ENCODE measurements at regions not wholly inside any gene's neighbourhood (a gene's known extent, or its start where the extent isn't known, plus 50 kb on each side); places are given as distances from the start of the nearest gene placed in this dataset.

DNA sequence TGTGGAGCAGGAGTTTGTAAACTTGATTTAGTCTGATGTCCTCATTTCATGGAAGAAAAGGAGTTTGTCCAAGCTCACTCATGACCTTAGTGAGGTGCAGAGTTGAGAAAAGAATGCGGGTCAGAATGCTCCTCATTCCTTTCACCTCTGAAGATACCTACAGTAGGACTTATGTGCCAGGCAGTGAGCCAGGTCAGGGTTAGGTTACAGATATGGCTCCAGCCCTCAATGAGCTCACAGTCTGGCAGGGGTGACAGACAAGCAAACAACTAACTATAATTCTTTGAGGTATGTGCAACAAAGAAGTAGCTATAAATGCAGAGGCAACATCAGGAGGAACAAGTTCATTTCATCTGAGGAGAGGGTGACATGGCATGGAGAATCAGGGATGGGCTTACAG is 102.5 kb downstream of the SPATA31D1 start:
- Histone ChIP-seq H3K36me3 (ENCODE audit: insufficient read depth, low read length) (no peaks in the 10 kb centered on the region), H3K27me3 (ENCODE audit: insufficient read depth, low read length) (no peaks in the 10 kb centered on the region), H3K4me3 (ENCODE audit: low read length) (no peak overlapping the region), H3K9me3 (ENCODE audit: insufficient read depth, low read depth, low read length) (no peaks in the 10 kb centered on the region), H3K4me1 (ENCODE audit: insufficient read depth, low read length) (no peaks in the 10 kb centered on the region), H3K27ac (ENCODE audit: low read depth, low read length) (no peak overlapping the region), H3K9ac (ENCODE audit: low read depth, low read length) (no peak overlapping the region)
- 91% methylated on average over 1 of the region's 1 CpG for WGBS

- Histone ChIP-seq H3K4me1 (ENCODE audit: insufficient read depth, low read length) (no peaks in the 10 kb centered on the region), H3K36me3 (ENCODE audit: insufficient read depth, low read length) (no peaks in the 10 kb centered on the region), H3K4me3 (ENCODE audit: low read length) (no peak overlapping the region), H3K27me3 (ENCODE audit: insufficient read depth, low read length) (no peaks in the 10 kb centered on the region), H3K9me3 (ENCODE audit: insufficient read depth, low read depth, low read length) (no peaks in the 10 kb centered on the region), H3K27ac (ENCODE audit: low read depth, low read length) (no peak overlapping the region), H3K9ac (ENCODE audit: low read depth, low read length) (no peak overlapping the region)
- WGBS, result 90% methylated on average over 2 of the region's 2 CpGs
Observed at GRCh38 chr9:82091610-82092009, 103.0 kb downstream of the SPATA31D1 start.

DNA sequence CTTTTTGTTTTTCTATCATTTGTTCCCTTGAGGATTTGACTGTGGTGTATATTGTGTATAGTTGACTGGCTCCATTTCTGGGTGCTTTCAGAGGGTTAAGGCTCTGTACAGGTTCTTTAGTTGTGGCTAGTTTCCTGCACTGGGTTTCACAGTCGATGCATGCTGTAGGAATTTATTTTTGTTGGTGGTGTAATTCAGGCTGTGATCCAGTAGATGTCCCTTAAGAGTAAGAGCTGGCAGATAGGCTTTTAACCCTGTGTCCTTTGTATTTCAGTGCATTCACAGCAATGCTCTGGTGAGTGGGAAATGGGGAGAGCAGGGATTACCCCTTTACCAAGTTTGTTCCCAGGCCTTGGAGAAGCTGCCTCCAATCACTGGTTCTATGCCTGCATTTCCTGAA is 112.9 kb downstream of the SPATA31D1 start:
- Histone ChIP-seq H3K4me1 (ENCODE audit: insufficient read depth, low read length) (no peaks in the 10 kb centered on the region), H3K36me3 (ENCODE audit: insufficient read depth, low read length) (no peaks in the 10 kb centered on the region), H3K9me3 (ENCODE audit: insufficient read depth, low read depth, low read length) (peaks cover 14% of the 10 kb centered on the region; the same call in 1 of the 2 replicates), H3K9ac (ENCODE audit: low read depth, low read length) (no peak overlapping the region), H3K4me3 (ENCODE audit: low read length) (no peak overlapping the region), H3K27me3 (ENCODE audit: insufficient read depth, low read length) (no peaks in the 10 kb centered on the region), H3K27ac (ENCODE audit: low read depth, low read length) (no peak overlapping the region)
- 84% methylated on average over 1 of the region's 1 CpG for WGBS

- H3K9me3 ChIP-seq (ENCODE audit: insufficient read depth, low read depth, low read length), result peaks cover 11% of the 10 kb centered on the region; the same call in 1 of the 2 replicates
- H3K4me1 ChIP-seq (ENCODE audit: insufficient read depth, low read length), result peaks cover 7% of the 10 kb centered on the region
- 100% methylated on average over 1 of the region's 1 CpG for WGBS
Observed at GRCh38 chr9:82104252-82104651, 115.7 kb downstream of the SPATA31D1 start.

DNA sequence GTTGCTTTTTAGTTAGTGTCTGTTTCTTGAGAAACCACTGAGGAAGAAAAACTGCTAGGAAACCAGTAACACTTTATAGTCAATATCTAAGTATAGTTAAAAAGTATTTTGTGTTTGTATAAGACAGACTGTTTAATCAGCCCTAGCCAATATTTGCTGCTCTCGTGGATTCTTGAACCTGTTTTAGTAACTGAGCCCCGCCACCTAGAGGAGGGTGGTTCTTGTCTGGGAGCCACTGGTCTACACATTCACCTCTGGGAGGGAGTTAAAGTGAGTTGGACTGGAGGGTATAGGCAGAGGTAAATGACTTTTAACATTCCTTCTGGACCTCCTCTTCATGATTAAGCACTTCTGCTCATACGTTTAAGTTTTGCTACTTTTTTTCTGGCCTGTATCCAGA is 117.2 kb downstream of the SPATA31D1 start:
- Histone ChIP-seq H3K4me3 (ENCODE audit: low read length) (no peak overlapping the region), H3K9ac (ENCODE audit: low read depth, low read length) (no peak overlapping the region), H3K36me3 (ENCODE audit: insufficient read depth, low read length) (no peaks in the 10 kb centered on the region), H3K27ac (ENCODE audit: low read depth, low read length) (no peak overlapping the region), H3K27me3 (ENCODE audit: insufficient read depth, low read length) (no peaks in the 10 kb centered on the region), H3K4me1 (ENCODE audit: insufficient read depth, low read length) (peaks cover 9% of the 10 kb centered on the region), H3K9me3 (ENCODE audit: insufficient read depth, low read depth, low read length) (peaks cover 7% of the 10 kb centered on the region; the same call in 1 of the 2 replicates)
- 83% methylated on average over 3 of the region's 3 CpGs for WGBS

More at GRCh38 chr9:82104252-82104651, 115.7 kb downstream of the SPATA31D1 start:
- Histone ChIP-seq H3K27me3 (ENCODE audit: insufficient read depth, low read length) (no peaks in the 10 kb centered on the region), H3K9ac (ENCODE audit: low read depth, low read length) (no peak overlapping the region), H3K36me3 (ENCODE audit: insufficient read depth, low read length) (no peaks in the 10 kb centered on the region), H3K4me3 (ENCODE audit: low read length) (no peak overlapping the region), H3K27ac (ENCODE audit: low read depth, low read length) (no peak overlapping the region)

GRCh38 chr9:82106536-82106935 is 118.0 kb downstream of the SPATA31D1 start:
- Histone ChIP-seq H3K27ac (ENCODE audit: low read depth, low read length) (no peak overlapping the region), H3K27me3 (ENCODE audit: insufficient read depth, low read length) (no peaks in the 10 kb centered on the region), H3K4me1 (ENCODE audit: insufficient read depth, low read length) (peaks cover 9% of the 10 kb centered on the region), H3K9me3 (ENCODE audit: insufficient read depth, low read depth, low read length) (no peaks in the 10 kb centered on the region), H3K4me3 (ENCODE audit: low read length) (no peak overlapping the region), H3K9ac (ENCODE audit: low read depth, low read length) (no peak overlapping the region), H3K36me3 (ENCODE audit: insufficient read depth, low read length) (no peaks in the 10 kb centered on the region)

GRCh38 chr9:82108474-82108873 is 119.9 kb downstream of the SPATA31D1 start:
- Histone ChIP-seq H3K27ac (ENCODE audit: low read depth, low read length) (no peak overlapping the region), H3K4me1 (ENCODE audit: insufficient read depth, low read length) (peaks cover 9% of the 10 kb centered on the region), H3K9ac (ENCODE audit: low read depth, low read length) (no peak overlapping the region), H3K4me3 (ENCODE audit: low read length) (no peak overlapping the region), H3K27me3 (ENCODE audit: insufficient read depth, low read length) (no peaks in the 10 kb centered on the region), H3K36me3 (ENCODE audit: insufficient read depth, low read length) (no peaks in the 10 kb centered on the region), H3K9me3 (ENCODE audit: insufficient read depth, low read depth, low read length) (no peaks in the 10 kb centered on the region)
- 91% methylated on average over 1 of the region's 1 CpG for WGBS

DNA sequence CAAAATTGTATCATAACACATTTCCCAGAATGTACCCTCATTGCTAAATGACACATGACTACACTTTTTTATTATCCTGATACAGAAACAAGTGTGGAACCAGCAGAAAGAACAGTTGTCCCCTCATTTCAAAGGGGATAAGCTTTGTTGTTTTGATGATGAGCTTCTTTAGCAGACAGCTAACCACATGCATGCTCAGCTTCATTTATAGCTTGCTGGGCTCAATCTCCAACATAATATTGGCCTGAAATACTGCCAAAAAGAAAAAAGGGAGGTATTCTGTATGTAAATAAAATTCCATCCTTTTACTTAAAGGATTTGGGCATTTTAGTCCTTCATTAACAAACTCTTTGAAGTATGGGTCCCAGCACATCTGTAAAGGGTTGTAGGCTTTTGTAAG is 120.4 kb downstream of the SPATA31D1 start:
- H3K4me1 ChIP-seq (ENCODE audit: insufficient read depth, low read length), result peaks cover 9% of the 10 kb centered on the region
- H3K27ac ChIP-seq (ENCODE audit: low read depth, low read length), result no peak overlapping the region
- H3K9ac ChIP-seq (ENCODE audit: low read depth, low read length), result no peak overlapping the region
- no peaks in the 10 kb centered on the region for H3K36me3 ChIP-seq (ENCODE audit: insufficient read depth, low read length)
- no peaks in the 10 kb centered on the region for H3K9me3 ChIP-seq (ENCODE audit: insufficient read depth, low read depth, low read length)
- no peaks in the 10 kb centered on the region for H3K27me3 ChIP-seq (ENCODE audit: insufficient read depth, low read length)
- H3K4me3 ChIP-seq (ENCODE audit: low read length), result no peak overlapping the region

- Histone ChIP-seq H3K27ac (ENCODE audit: low read depth, low read length) (no peak overlapping the region), H3K27me3 (ENCODE audit: insufficient read depth, low read length) (no peaks in the 10 kb centered on the region), H3K9me3 (ENCODE audit: insufficient read depth, low read depth, low read length) (no peaks in the 10 kb centered on the region), H3K4me1 (ENCODE audit: insufficient read depth, low read length) (peaks cover 9% of the 10 kb centered on the region), H3K4me3 (ENCODE audit: low read length) (no peak overlapping the region), H3K36me3 (ENCODE audit: insufficient read depth, low read length) (no peaks in the 10 kb centered on the region), H3K9ac (ENCODE audit: low read depth, low read length) (no peak overlapping the region)
Observed at GRCh38 chr9:82109626-82110025, 121.1 kb downstream of the SPATA31D1 start.

DNA sequence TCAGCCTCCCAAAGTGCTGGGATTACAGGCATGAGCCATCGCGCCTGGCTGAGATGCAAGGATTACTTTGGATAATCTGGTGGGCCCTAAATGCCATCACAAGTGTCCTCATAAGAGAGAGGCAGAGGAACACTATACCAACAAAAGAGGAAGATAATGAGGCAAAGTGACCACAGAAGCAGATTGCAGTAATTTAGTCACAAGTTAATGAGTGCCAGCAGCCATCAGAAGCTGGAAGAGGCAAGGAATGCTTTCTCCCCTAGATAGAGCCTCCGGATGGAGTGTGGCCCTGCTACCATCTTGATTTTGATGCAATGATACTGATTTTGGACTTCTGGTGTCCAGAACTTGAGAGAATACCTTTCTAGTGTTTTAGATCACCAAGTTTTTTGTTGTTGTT is 122.3 kb downstream of the SPATA31D1 start:
- peaks cover 11% of the 10 kb centered on the region for H3K4me1 ChIP-seq (ENCODE audit: insufficient read depth, low read length)
- H3K36me3 ChIP-seq (ENCODE audit: insufficient read depth, low read length), result no peaks in the 10 kb centered on the region
- no peak overlapping the region for H3K27ac ChIP-seq (ENCODE audit: low read depth, low read length)
- H3K9ac ChIP-seq (ENCODE audit: low read depth, low read length), result no peak overlapping the region
- H3K4me3 ChIP-seq (ENCODE audit: low read length), result no peak overlapping the region
- WGBS, result 96% methylated on average over 3 of the region's 3 CpGs
- no peaks in the 10 kb centered on the region for H3K9me3 ChIP-seq (ENCODE audit: insufficient read depth, low read depth, low read length)
- no peaks in the 10 kb centered on the region for H3K27me3 ChIP-seq (ENCODE audit: insufficient read depth, low read length)

GRCh38 chr9:82115331-82115730 is 126.8 kb downstream of the SPATA31D1 start:
- H3K27ac ChIP-seq (ENCODE audit: low read depth, low read length), result no peak overlapping the region
- H3K36me3 ChIP-seq (ENCODE audit: insufficient read depth, low read length), result no peaks in the 10 kb centered on the region
- H3K9me3 ChIP-seq (ENCODE audit: insufficient read depth, low read depth, low read length), result no peaks in the 10 kb centered on the region
- H3K9ac ChIP-seq (ENCODE audit: low read depth, low read length), result no peak overlapping the region
- H3K4me3 ChIP-seq (ENCODE audit: low read length), result no peak overlapping the region
- 98% methylated on average over 1 of the region's 1 CpG for WGBS
- peaks cover 24% of the 10 kb centered on the region for H3K4me1 ChIP-seq (ENCODE audit: insufficient read depth, low read length)
- H3K27me3 ChIP-seq (ENCODE audit: insufficient read depth, low read length), result no peaks in the 10 kb centered on the region

- H3K27me3 ChIP-seq (ENCODE audit: insufficient read depth, low read length), result no peaks in the 10 kb centered on the region
- H3K27ac ChIP-seq (ENCODE audit: low read depth, low read length), result peak overlapping the region; percentile 4; the same call in 1 of the 2 replicates
- WGBS, result 100% methylated on average over 4 of the region's 4 CpGs
- peaks cover 24% of the 10 kb centered on the region for H3K4me1 ChIP-seq (ENCODE audit: insufficient read depth, low read length)
- H3K36me3 ChIP-seq (ENCODE audit: insufficient read depth, low read length), result no peaks in the 10 kb centered on the region
- H3K9ac ChIP-seq (ENCODE audit: low read depth, low read length), result no peak overlapping the region
- no peaks in the 10 kb centered on the region for H3K9me3 ChIP-seq (ENCODE audit: insufficient read depth, low read depth, low read length)
- no peak overlapping the region for H3K4me3 ChIP-seq (ENCODE audit: low read length)
Observed at GRCh38 chr9:82115900-82116299, 127.3 kb downstream of the SPATA31D1 start.

Measured in HUES64 (cell line).